HUES6 (cell line): ENCODE measurements at regions not wholly inside any gene's neighbourhood (a gene's known extent, or its start where the extent isn't known, plus 50 kb on each side); places are given as distances from the start of the nearest gene placed in this dataset.

ENCODE experiments used
- H3K27ac ChIP-seq: 2 replicates; pipeline ENCODE4 v1.7.0; 2013; ENCODE audit warnings: low read depth, mild to moderate bottlenecking, low read length, inconsistent platforms
- H3K27me3 ChIP-seq: 2 replicates; pipeline ENCODE4 v1.6.1; 2013; ENCODE audit warnings: low read length; ENCODE audit not compliant: control insufficient read depth, insufficient read depth
- H3K36me3 ChIP-seq: 2 replicates; pipeline ENCODE4 v1.6.1; 2013; ENCODE audit warnings: low read length; ENCODE audit not compliant: control insufficient read depth, insufficient read depth
- H3K4me1 ChIP-seq: 2 replicates; pipeline ENCODE4 v1.6.1; 2013; ENCODE audit warnings: low read length; ENCODE audit not compliant: control insufficient read depth, insufficient read depth
- H3K4me3 ChIP-seq: 2 replicates; pipeline ENCODE4 v1.5.1; 2013; ENCODE audit warnings: low read depth, low read length
- H3K9ac ChIP-seq: one replicate; pipeline ENCODE4 v1.6.1; 2013; ENCODE audit warnings: mild to moderate bottlenecking, low read length
- H3K9me3 ChIP-seq: 2 replicates; pipeline ENCODE4 v1.6.1; 2013; ENCODE audit warnings: low read depth, low read length; ENCODE audit not compliant: control insufficient read depth, insufficient read depth

- Histone ChIP-seq H3K4me1 (no peaks in the 10 kb centered on the region), H3K36me3 (no peaks in the 10 kb centered on the region), H3K9me3 (peaks cover 12% of the 10 kb centered on the region), H3K27me3 (no peaks in the 10 kb centered on the region), H3K9ac (no peak overlapping the region), H3K27ac (no peak overlapping the region), H3K4me3 (no peak overlapping the region)
Observed at GRCh38 chr22:34476762-34477161, 556.5 kb upstream of the LARGE1 start.

GRCh38 chr22:34481090-34481489 lies 560.8 kb upstream of the LARGE1 start:
- Histone ChIP-seq H3K9me3 (peaks cover 13% of the 10 kb centered on the region), H3K36me3 (no peaks in the 10 kb centered on the region), H3K27me3 (no peaks in the 10 kb centered on the region), H3K9ac (no peak overlapping the region), H3K4me1 (no peaks in the 10 kb centered on the region), H3K27ac (no peak overlapping the region), H3K4me3 (no peak overlapping the region)

GRCh38 chr22:34486381-34486780 lies 566.1 kb upstream of the LARGE1 start:
- Histone ChIP-seq H3K27ac (no peak overlapping the region), H3K36me3 (no peaks in the 10 kb centered on the region), H3K27me3 (no peaks in the 10 kb centered on the region), H3K9ac (no peak overlapping the region), H3K4me3 (no peak overlapping the region), H3K9me3 (peaks cover 5% of the 10 kb centered on the region), H3K4me1 (no peaks in the 10 kb centered on the region)

GRCh38 chr22:34489861-34490260 lies 569.6 kb upstream of the LARGE1 start:
- no peaks in the 10 kb centered on the region for H3K36me3 ChIP-seq
- no peak overlapping the region for H3K9ac ChIP-seq
- no peaks in the 10 kb centered on the region for H3K27me3 ChIP-seq
- H3K9me3 ChIP-seq, result peaks cover 5% of the 10 kb centered on the region; the same call in 1 of the 2 replicates
- H3K4me1 ChIP-seq, result no peaks in the 10 kb centered on the region
- no peak overlapping the region for H3K27ac ChIP-seq
- H3K4me3 ChIP-seq, result no peak overlapping the region

- Histone ChIP-seq H3K4me1 (no peaks in the 10 kb centered on the region), H3K36me3 (no peaks in the 10 kb centered on the region)
Observed at GRCh38 chr22:34490886-34491285, 570.6 kb upstream of the LARGE1 start.

GRCh38 chr22:34493486-34493885 lies 572.5 kb upstream of the ISX start:
- Histone ChIP-seq H3K4me1 (no peaks in the 10 kb centered on the region), H3K9ac (no peak overlapping the region), H3K27ac (no peak overlapping the region), H3K36me3 (no peaks in the 10 kb centered on the region), H3K9me3 (peaks cover 5% of the 10 kb centered on the region; the same call in 1 of the 2 replicates), H3K27me3 (no peaks in the 10 kb centered on the region), H3K4me3 (no peak overlapping the region)

More at GRCh38 chr22:34490886-34491285, 570.6 kb upstream of the LARGE1 start:
- Histone ChIP-seq H3K27ac (no peak overlapping the region), H3K27me3 (no peaks in the 10 kb centered on the region), H3K9ac (no peak overlapping the region), H3K4me3 (no peak overlapping the region), H3K9me3 (peaks cover 5% of the 10 kb centered on the region; the same call in 1 of the 2 replicates)

- Histone ChIP-seq H3K36me3 (no peaks in the 10 kb centered on the region), H3K9me3 (peaks cover 7% of the 10 kb centered on the region; the same call in 1 of the 2 replicates), H3K27ac (no peak overlapping the region)
Observed at GRCh38 chr22:34501366-34501965, 564.5 kb upstream of the ISX start.

GRCh38 chr22:34502821-34503220 lies 563.1 kb upstream of the ISX start:
- Histone ChIP-seq H3K9me3 (peaks cover 7% of the 10 kb centered on the region; the same call in 1 of the 2 replicates), H3K27ac (no peak overlapping the region), H3K9ac (no peak overlapping the region), H3K36me3 (no peaks in the 10 kb centered on the region), H3K27me3 (no peaks in the 10 kb centered on the region), H3K4me1 (no peaks in the 10 kb centered on the region), H3K4me3 (no peak overlapping the region)

More at GRCh38 chr22:34501366-34501965, 564.5 kb upstream of the ISX start:
- H3K4me3 ChIP-seq, result no peak overlapping the region
- H3K9ac ChIP-seq, result no peak overlapping the region
- no peaks in the 10 kb centered on the region for H3K4me1 ChIP-seq
- H3K27me3 ChIP-seq, result no peaks in the 10 kb centered on the region

- H3K27me3 ChIP-seq, result no peaks in the 10 kb centered on the region
- no peaks in the 10 kb centered on the region for H3K4me1 ChIP-seq
- H3K9ac ChIP-seq, result no peak overlapping the region
- H3K27ac ChIP-seq, result no peak overlapping the region
- no peaks in the 10 kb centered on the region for H3K36me3 ChIP-seq
- no peak overlapping the region for H3K4me3 ChIP-seq
- peaks cover 14% of the 10 kb centered on the region; the same call in 1 of the 2 replicates for H3K9me3 ChIP-seq
Observed at GRCh38 chr22:34508797-34509196, 557.2 kb upstream of the ISX start.

- no peaks in the 10 kb centered on the region for H3K4me1 ChIP-seq
- H3K9me3 ChIP-seq, result no peaks in the 10 kb centered on the region
- H3K4me3 ChIP-seq, result no peak overlapping the region
- no peaks in the 10 kb centered on the region for H3K36me3 ChIP-seq
- H3K27me3 ChIP-seq, result no peaks in the 10 kb centered on the region
- no peak overlapping the region for H3K9ac ChIP-seq
- H3K27ac ChIP-seq, result no peak overlapping the region
Observed at GRCh38 chr22:34526681-34527080, 539.3 kb upstream of the ISX start.

GRCh38 chr22:34534101-34534500 lies 531.9 kb upstream of the ISX start:
- no peaks in the 10 kb centered on the region for H3K27me3 ChIP-seq
- H3K9me3 ChIP-seq, result no peaks in the 10 kb centered on the region
- no peaks in the 10 kb centered on the region for H3K36me3 ChIP-seq
- no peaks in the 10 kb centered on the region for H3K4me1 ChIP-seq
- no peak overlapping the region for H3K27ac ChIP-seq
- no peak overlapping the region for H3K9ac ChIP-seq
- H3K4me3 ChIP-seq, result no peak overlapping the region
